Choroid plexus epithelial cell (primary cell): ENCODE measurements at regions not wholly inside any gene's neighbourhood (a gene's known extent, or its start where the extent isn't known, plus 50 kb on each side); places are given as distances from the start of the nearest gene placed in this dataset.

ENCODE experiments used
- DNase-seq: peaks from one replicate; pipeline ENCODE4 v3.0.0-alpha.2; 2010; ENCODE audit warnings: low read depth
- H3K4me3 ChIP-seq: 2 replicates; pipeline ENCODE4 v1.5.1; 2011; ENCODE audit warnings: low read depth, mild to moderate bottlenecking, control low read depth, low read length, moderate library complexity
- TF ChIP-seq, protein P1 (sequence below): conservative IDR thresholded peaks from 2 replicates; pipeline ENCODE4 v1.5.1; 2011; ENCODE audit warnings: low read depth, mild to moderate bottlenecking, control low read depth, inconsistent platforms, low read length, moderate library complexity

DNA sequence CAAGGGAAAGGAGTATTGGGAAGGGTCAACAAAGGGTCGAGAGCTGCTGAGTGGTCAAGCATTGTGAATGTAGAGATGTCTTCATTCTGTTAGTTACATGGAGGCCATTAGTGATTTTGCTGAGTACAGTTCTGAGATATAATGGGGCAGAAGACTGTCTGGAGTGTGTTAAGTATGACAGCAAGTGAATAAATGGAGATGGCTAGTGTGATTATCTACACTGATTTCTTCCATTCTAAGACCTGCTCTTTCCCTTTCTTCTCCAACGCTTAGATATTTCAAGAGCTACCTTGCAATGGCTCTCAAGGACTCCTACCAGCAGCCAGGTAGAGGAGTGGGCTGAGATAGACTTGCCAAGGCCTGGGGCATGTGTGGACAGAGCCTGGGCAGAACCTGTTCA, 216.5 kb downstream of the MFSD1 start:
- TF ChIP-seq, protein P1, sequence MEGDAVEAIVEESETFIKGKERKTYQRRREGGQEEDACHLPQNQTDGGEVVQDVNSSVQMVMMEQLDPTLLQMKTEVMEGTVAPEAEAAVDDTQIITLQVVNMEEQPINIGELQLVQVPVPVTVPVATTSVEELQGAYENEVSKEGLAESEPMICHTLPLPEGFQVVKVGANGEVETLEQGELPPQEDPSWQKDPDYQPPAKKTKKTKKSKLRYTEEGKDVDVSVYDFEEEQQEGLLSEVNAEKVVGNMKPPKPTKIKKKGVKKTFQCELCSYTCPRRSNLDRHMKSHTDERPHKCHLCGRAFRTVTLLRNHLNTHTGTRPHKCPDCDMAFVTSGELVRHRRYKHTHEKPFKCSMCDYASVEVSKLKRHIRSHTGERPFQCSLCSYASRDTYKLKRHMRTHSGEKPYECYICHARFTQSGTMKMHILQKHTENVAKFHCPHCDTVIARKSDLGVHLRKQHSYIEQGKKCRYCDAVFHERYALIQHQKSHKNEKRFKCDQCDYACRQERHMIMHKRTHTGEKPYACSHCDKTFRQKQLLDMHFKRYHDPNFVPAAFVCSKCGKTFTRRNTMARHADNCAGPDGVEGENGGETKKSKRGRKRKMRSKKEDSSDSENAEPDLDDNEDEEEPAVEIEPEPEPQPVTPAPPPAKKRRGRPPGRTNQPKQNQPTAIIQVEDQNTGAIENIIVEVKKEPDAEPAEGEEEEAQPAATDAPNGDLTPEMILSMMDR = no peak
- no peak overlapping the region for H3K4me3 ChIP-seq
- no peak for DNase-seq

DNA sequence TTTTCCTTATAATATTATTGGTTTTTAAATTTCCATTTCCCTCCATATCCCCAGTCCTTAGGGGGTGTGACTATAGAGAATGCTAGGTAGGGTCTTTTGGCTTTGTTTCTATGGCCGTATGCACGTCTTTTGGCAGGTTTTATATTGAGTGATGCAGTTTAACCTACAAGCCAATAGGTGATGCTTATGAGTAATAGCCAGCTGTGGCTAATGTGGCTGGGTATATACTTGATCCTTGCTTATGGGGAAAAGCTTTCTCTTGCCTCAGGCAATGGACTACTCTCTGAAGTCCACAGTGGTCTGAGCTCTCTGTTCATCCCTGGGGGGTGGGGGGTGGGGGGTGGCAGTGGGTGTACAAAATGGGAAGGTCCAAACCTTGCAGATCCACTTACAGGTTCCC, 223.9 kb downstream of the MFSD1 start:
- DNase-seq = no peak
- no peak overlapping the region for H3K4me3 ChIP-seq
- TF ChIP-seq, protein P1 = no peak

DNA sequence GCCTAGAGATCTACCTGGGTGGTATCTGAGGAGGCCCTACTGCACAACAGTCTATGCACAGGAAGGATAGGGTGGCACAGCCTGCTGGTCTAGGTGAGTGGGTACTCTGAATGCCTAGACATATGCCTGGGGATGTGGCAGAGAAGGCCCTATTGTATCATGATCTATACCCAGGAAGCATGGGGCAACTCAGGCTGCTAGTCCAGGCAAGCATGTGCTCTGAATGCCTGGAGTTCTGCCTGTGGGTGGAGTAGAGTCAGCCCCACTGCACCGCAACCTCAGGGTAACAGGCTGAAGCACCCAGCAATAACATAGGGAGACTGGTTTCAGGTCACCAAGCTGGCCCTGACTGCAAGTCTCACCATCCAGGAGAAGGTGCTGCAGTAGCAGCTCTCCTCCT, 224.7 kb downstream of the MFSD1 start:
- H3K4me3 ChIP-seq = no peak overlapping the region
- DNase-seq = no peak
- TF ChIP-seq, protein P1 = no peak

DNA sequence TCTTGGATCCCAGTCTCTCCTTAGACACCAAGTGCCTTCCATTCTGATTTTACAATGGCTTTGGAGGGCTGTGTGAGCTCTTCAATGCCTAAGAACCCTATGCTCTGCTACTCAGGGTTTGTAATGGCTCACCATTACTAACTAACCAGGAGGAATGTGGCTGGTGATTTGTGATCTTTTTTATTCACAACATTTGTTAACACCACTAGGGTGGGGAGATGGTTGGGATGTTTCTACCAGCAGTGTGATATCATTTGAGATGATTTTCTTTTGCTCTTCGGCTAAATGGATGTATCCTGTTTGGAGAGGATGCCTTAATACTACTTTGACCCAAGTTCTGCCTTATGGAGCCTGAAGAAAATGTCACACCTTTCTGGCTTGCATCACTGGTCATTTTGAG, 226.9 kb downstream of the MFSD1 start:
- TF ChIP-seq, protein P1 = no peak
- H3K4me3 ChIP-seq = no peak overlapping the region
- no peak for DNase-seq

DNA sequence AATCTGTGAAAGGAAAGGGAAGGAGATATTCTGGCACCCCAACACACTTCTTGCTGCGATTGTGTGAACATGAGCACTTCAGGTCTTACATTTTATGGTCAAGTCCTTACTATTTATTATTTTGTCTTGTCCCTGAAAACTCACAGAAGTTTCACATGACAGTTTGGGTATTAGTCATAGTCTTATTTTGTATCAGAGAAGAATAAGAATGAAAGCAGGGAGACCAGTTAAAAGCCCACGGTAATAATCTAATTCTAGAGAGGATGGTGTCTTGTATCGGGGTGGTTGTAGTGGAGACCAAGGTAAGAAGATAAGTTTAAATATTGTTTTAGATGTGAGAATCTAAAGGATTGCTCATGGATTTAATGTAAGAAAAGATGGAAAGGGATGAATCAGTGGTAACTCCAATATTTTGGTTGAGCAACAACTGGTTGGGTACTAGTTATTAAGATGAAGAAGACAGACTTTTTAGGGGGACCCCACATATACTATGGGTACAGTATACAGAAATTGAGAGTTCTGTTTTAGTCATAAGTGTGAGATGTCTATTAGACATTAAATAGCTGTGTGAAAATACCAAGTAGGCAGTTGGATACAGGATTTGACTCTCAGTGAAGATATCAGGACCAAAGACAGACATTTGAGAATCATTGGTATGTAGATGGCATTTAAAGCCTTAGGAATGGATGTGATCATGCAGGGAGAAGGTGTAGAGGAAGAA, 227.6 kb downstream of the MFSD1 start:
- no peak for DNase-seq
- no peak overlapping the region for H3K4me3 ChIP-seq
- TF ChIP-seq, protein P1 = no peak

DNA sequence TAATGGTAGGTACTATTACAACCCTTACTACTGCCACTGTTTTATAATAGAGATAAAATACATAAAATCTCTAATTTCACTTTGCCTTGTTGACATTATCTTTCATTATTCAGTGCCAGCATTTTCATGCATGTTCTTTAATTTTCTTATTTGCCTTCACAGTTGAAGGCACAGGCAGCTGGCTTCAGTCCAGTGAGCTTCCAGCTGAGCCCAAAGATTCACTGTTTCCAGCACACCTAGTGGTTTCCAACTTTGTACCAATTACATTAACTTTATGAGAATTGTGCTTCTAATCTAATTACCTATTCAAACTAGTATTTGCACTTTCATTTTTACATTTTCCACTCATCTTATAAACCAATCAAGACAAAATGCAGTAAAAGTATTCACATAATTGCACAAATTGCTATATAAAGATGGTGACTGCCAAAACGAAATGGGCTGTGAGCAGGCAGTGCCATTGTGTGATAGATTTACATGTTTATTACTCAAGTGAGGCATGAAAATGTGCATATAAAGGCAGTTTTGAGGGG, 228.3 kb downstream of the MFSD1 start:
- no peak for DNase-seq
- no peak overlapping the region for H3K4me3 ChIP-seq
- TF ChIP-seq, protein P1 = no peak
